HEK293 (cell line): ENCODE measurements at regions not wholly inside any gene's neighbourhood (a gene's known extent, or its start where the extent isn't known, plus 50 kb on each side); places are given as distances from the start of the nearest gene placed in this dataset.

Experiments
- CTCF ChIA-PET: fragments of 350-600 bp; formaldehyde crosslinking; extraction: SDS; loops from one replicate; lab custom pipeline; 2021; ENCODE audit warnings: antibody characterized with exemption; lab: Yijun Ruan, JAX
- POLR2A ChIA-PET: fragments of 300-600 bp; formaldehyde crosslinking; extraction: SDS; loops from one replicate; lab custom pipeline; 2020; ENCODE audit warnings: antibody characterized with exemption, inconsistent platforms; lab: Yijun Ruan, JAX
- H3K27ac ChIP-seq: fragments of 200-500 bp; sonication (Bioruptor generic); 2 replicates; pipeline ENCODE4 v1.5.1; 2014; ENCODE audit warnings: low read depth, low read length, control low read depth, inconsistent platforms; ENCODE audit errors: extremely low read depth
- H3K36me3 ChIP-seq, 2 experiments: fragments of 200-500 bp in 1 of 2; sonication (Bioruptor generic) in 1 of 2; 1 replicate in 1 of 2; 2 replicates in 1 of 2; pipeline ENCODE4 v1.5.1; 2014 to 2017; ENCODE audit warnings: inconsistent platforms in 2 of 2, low read length in 2 of 2; ENCODE audit not compliant: control insufficient read depth in 2 of 2, insufficient read depth in 1 of 2
- H3K4me1 ChIP-seq: fragments of 200-500 bp; sonication (Bioruptor generic); 2 replicates; pipeline ENCODE4 v1.5.1; 2014; ENCODE audit warnings: mild to moderate bottlenecking, low read length, inconsistent platforms; ENCODE audit not compliant: control insufficient read depth, insufficient read depth
- H3K4me3 ChIP-seq: 2 replicates; pipeline ENCODE4 v1.5.1; 2011; ENCODE audit warnings: low read depth, mild to moderate bottlenecking, control low read depth, low read length, moderate library complexity
- H3K9me3 ChIP-seq: fragments of 200-500 bp; sonication (Bioruptor generic); 2 replicates; pipeline ENCODE4 v1.5.1; 2014; ENCODE audit warnings: low read depth, low read length, inconsistent platforms; ENCODE audit not compliant: control insufficient read depth, insufficient read depth
- GLI2 ChIP-seq: fragments of 450-650 bp; formaldehyde crosslinking; IDR thresholded peaks from 2 replicates; pipeline ENCODE4; 2017; ENCODE audit warnings: missing biosample characterization, missing genetic modification characterization, low read depth, borderline replicate concordance
- GLIS2 ChIP-seq: fragments of 450-650 bp; formaldehyde crosslinking; IDR thresholded peaks from 2 replicates; pipeline ENCODE4 v1.5.1; 2016; ENCODE audit warnings: missing biosample characterization, missing genetic modification characterization
- INSM2 ChIP-seq: fragments of 450-650 bp; formaldehyde crosslinking; IDR thresholded peaks from 2 replicates; pipeline ENCODE4 v1.5.1; 2016; ENCODE audit warnings: missing biosample characterization, missing genetic modification characterization
- MYNN ChIP-seq: fragments of 450-650 bp; formaldehyde crosslinking; IDR thresholded peaks from 2 replicates; pipeline ENCODE4 v1.5.1; 2016; ENCODE audit warnings: missing biosample characterization, missing genetic modification characterization, borderline replicate concordance
- PRDM2 ChIP-seq: fragments of 450-650 bp; formaldehyde crosslinking; IDR thresholded peaks from 2 replicates; pipeline ENCODE4 v1.5.1; 2016; ENCODE audit warnings: missing biosample characterization, missing genetic modification characterization, borderline replicate concordance
- SALL2 ChIP-seq: fragments of 450-650 bp; formaldehyde crosslinking; IDR thresholded peaks from 2 replicates; pipeline ENCODE4 v1.5.0; 2017; ENCODE audit warnings: missing biosample characterization, mild to moderate bottlenecking, missing genetic modification characterization, borderline replicate concordance
- ZBTB7A ChIP-seq: fragments of 450-650 bp; formaldehyde crosslinking; IDR thresholded peaks from 2 replicates; pipeline ENCODE4 v1.5.1; 2016; ENCODE audit warnings: low read depth, missing biosample characterization, missing genetic modification characterization
- ZNF292 ChIP-seq: fragments of 450-650 bp; formaldehyde crosslinking; IDR thresholded peaks from 2 replicates; pipeline ENCODE4 v1.5.1; 2016; ENCODE audit warnings: low read depth, missing biosample characterization, missing genetic modification characterization, borderline replicate concordance
- ZNF548 ChIP-seq: fragments of 450-650 bp; formaldehyde crosslinking; IDR thresholded peaks from 2 replicates; pipeline ENCODE4 v1.5.1; 2016; ENCODE audit warnings: missing biosample characterization, missing genetic modification characterization
- ZNF585B ChIP-seq: fragments of 450-650 bp; formaldehyde crosslinking; IDR thresholded peaks from 2 replicates; pipeline ENCODE4 v1.5.1; 2016; ENCODE audit warnings: missing biosample characterization, missing genetic modification characterization
- ZNF621 ChIP-seq: fragments of 450-650 bp; formaldehyde crosslinking; IDR thresholded peaks from 2 replicates; pipeline ENCODE4 v1.5.1; 2017; ENCODE audit warnings: missing biosample characterization, missing genetic modification characterization
- ZNF654 ChIP-seq: fragments of 450-650 bp; formaldehyde crosslinking; IDR thresholded peaks from 2 replicates; pipeline ENCODE4 v1.5.1; 2016; ENCODE audit warnings: low read depth, missing biosample characterization, missing genetic modification characterization
- TF ChIP-seq, protein P1 (sequence below): fragments of 450-650 bp; formaldehyde crosslinking; IDR thresholded peaks from 2 replicates; pipeline ENCODE4 v1.5.1; 2017; ENCODE audit warnings: missing biosample characterization, missing genetic modification characterization
- TF ChIP-seq, protein P2 (sequence below): fragments of 450-650 bp; formaldehyde crosslinking; IDR thresholded peaks from 2 replicates; pipeline ENCODE4 v1.5.1; 2016; ENCODE audit warnings: missing biosample characterization, missing genetic modification characterization

DNA sequence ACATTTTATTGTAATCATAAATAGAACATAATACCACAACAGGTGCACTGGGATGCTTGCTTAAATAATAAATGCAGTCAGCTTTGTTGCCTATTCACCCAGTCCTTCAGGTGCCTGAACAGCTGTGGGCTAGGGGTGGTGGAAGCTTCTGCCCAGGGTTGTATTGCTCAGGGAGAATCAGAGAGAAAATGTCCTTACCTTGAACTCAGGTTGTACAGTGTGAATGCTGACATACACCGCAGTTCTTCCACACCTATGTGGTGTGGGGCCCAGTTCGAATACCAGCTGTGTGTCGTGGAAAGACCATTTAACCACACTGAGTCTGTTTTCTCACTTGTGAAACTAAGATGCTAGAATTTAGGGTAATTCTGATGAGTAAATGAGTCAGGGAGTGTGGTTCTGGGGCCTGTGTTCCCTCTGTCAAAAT is 115.7 kb upstream of the ATP1A1 start:
- H3K9me3 ChIP-seq = no peaks in the 10 kb centered on the region
- no peaks in the 10 kb centered on the region for H3K36me3 ChIP-seq
- TF ChIP-seq GLIS2 (tag by site-specific recombination) (no peak), ZBTB7A (no peak), ZNF654 (tag by site-specific recombination) (no peak), PRDM2 (tag by site-specific recombination) (no peak), MYNN (tag by site-specific recombination) (no peak), SALL2 (tag by site-specific recombination) (no peak), ZNF292 (no peak), ZNF585B (tag by site-specific recombination) (no peak), INSM2 (tag by site-specific recombination) (no peak), ZNF548 (tag by site-specific recombination) (no peak), ZNF621 (no peak)
- H3K4me1 ChIP-seq = peaks cover 12% of the 10 kb centered on the region; the same call in 1 of the 2 replicates
- ChIA-PET CTCF (interaction anchor here (1.1 kb wide), 1 partner anchor 14 kb away, joined by 3 read pairs; no protein-coding TSS in a partner anchor), POLR2A (no interaction called here)
- H3K27ac ChIP-seq = no peak overlapping the region
- no peak overlapping the region for H3K4me3 ChIP-seq

DNA sequence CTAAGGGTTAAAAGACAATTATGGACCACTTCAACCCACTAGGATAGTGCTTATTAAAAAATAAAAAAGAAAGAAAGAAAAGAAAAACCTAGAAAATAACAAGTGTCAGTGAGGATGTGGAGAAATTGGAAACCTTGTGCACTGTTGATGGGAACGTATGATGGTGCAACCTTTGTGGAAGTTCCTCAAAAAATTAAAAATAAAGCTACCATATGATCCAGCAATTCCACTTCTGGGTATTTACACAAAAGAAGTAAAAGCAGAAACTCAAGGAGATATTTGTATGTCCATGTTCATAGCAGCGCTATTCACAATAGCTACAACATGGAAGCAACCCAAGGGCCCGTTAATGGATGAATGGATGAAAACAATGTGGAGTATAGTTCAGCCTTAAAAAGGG is 115.2 kb upstream of the ATP1A1 start:
- POLR2A ChIA-PET = no interaction called here
- Histone ChIP-seq H3K27ac (no peak overlapping the region), H3K4me3 (no peak overlapping the region), H3K9me3 (no peaks in the 10 kb centered on the region), H3K36me3 (no peaks in the 10 kb centered on the region), H3K4me1 (peaks cover 12% of the 10 kb centered on the region; the same call in 1 of the 2 replicates)
- CTCF ChIA-PET = interaction anchor here (1.1 kb wide), 1 partner anchor 15 kb away, joined by 3 read pairs; no protein-coding TSS in a partner anchor
- TF ChIP-seq PRDM2 (tag by site-specific recombination) (no peak), GLI2 (no peak), ZNF292 (no peak)
- TF ChIP-seq, protein P1, sequence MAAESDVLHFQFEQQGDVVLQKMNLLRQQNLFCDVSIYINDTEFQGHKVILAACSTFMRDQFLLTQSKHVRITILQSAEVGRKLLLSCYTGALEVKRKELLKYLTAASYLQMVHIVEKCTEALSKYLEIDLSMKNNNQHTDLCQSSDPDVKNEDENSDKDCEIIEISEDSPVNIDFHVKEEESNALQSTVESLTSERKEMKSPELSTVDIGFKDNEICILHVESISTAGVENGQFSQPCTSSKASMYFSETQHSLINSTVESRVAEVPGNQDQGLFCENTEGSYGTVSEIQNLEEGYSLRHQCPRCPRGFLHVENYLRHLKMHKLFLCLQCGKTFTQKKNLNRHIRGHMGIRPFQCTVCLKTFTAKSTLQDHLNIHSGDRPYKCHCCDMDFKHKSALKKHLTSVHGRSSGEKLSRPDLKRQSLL = no peak
- TF ChIP-seq, protein P2, sequence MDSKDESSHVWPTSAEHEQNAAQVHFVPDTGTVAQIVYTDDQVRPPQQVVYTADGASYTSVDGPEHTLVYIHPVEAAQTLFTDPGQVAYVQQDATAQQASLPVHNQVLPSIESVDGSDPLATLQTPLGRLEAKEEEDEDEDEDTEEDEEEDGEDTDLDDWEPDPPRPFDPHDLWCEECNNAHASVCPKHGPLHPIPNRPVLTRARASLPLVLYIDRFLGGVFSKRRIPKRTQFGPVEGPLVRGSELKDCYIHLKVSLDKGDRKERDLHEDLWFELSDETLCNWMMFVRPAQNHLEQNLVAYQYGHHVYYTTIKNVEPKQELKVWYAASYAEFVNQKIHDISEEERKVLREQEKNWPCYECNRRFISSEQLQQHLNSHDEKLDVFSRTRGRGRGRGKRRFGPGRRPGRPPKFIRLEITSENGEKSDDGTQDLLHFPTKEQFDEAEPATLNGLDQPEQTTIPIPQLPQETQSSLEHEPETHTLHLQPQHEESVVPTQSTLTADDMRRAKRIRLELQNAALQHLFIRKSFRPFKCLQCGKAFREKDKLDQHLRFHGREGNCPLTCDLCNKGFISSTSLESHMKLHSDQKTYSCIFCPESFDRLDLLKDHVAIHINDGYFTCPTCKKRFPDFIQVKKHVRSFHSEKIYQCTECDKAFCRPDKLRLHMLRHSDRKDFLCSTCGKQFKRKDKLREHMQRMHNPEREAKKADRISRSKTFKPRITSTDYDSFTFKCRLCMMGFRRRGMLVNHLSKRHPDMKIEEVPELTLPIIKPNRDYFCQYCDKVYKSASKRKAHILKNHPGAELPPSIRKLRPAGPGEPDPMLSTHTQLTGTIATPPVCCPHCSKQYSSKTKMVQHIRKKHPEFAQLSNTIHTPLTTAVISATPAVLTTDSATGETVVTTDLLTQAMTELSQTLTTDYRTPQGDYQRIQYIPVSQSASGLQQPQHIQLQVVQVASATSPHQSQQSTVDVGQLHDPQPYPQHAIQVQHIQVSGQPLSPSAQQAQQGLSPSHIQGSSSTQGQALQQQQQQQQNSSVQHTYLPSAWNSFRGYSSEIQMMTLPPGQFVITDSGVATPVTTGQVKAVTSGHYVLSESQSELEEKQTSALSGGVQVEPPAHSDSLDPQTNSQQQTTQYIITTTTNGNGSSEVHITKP (tag by site-specific recombination) = no peak
